ENCODE measurements at regions not wholly inside any gene's neighbourhood (a gene's known extent, or its start where the extent isn't known, plus 50 kb on each side); places are given as distances from the start of the nearest gene placed in this dataset.

DNA sequence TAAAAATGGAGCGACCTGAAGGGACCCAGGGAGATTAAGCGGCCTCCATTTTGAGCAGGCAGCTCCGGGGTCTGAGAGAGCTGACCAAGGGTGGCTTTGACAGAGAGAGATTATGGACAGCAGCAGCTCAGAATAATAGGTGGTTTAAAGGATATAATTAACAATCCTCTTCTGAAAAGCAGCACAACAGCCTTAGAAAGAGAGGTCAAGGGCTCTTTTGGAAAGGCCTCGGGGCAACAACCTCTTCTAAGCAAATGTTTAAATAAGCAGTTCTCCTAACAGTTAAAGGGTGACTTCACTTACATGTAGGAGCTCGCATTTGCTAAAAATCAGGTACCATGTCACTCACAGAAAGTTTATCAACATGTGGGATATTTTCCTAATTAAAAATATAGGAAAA lies 87.2 kb upstream of the FRMD6 start:
- TF ChIP-seq EZH2phosphoT487 (IDR thresholded peaks at IDR 0.05; ENCODE audit: borderline replicate concordance) = no peak
- TF ChIP-seq, protein P1, sequence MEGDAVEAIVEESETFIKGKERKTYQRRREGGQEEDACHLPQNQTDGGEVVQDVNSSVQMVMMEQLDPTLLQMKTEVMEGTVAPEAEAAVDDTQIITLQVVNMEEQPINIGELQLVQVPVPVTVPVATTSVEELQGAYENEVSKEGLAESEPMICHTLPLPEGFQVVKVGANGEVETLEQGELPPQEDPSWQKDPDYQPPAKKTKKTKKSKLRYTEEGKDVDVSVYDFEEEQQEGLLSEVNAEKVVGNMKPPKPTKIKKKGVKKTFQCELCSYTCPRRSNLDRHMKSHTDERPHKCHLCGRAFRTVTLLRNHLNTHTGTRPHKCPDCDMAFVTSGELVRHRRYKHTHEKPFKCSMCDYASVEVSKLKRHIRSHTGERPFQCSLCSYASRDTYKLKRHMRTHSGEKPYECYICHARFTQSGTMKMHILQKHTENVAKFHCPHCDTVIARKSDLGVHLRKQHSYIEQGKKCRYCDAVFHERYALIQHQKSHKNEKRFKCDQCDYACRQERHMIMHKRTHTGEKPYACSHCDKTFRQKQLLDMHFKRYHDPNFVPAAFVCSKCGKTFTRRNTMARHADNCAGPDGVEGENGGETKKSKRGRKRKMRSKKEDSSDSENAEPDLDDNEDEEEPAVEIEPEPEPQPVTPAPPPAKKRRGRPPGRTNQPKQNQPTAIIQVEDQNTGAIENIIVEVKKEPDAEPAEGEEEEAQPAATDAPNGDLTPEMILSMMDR (conservative IDR thresholded peaks at IDR 0.05; ENCODE audit: low read length) = no peak
- Histone ChIP-seq H3K9ac (ENCODE audit: low read depth, low read length, poor library complexity, severe bottlenecking) (no peak overlapping the region), H2AFZ (ENCODE audit: low read length) (no peak overlapping the region), H3K79me2 (ENCODE audit: insufficient read depth, low read length) (no peaks in the 10 kb centered on the region), H3K9me3 (ENCODE audit: insufficient read depth, low read depth, low read length) (no peaks in the 10 kb centered on the region), H3K9me2 (replicated peaks; ENCODE audit: low read depth, low read length) (no peaks in the 10 kb centered on the region), H3F3A (ENCODE audit: low read depth) (no peaks in the 10 kb centered on the region), H3K36me3 (ENCODE audit: insufficient read depth, low read length) (no peaks in the 10 kb centered on the region), H4K20me1 (ENCODE audit: insufficient read depth, low read length, poor library complexity, severe bottlenecking) (no peaks in the 10 kb centered on the region), H3K27me3 (ENCODE audit: insufficient read depth, low read length, poor library complexity, severe bottlenecking) (no peaks in the 10 kb centered on the region), H3K4me1 (ENCODE audit: insufficient read depth, low read length, poor library complexity, severe bottlenecking) (peaks cover 27% of the 10 kb centered on the region), H3K4me3 (ENCODE audit: low read length, poor library complexity, severe bottlenecking) (no peak overlapping the region), H3K4me2 (ENCODE audit: low read depth, low read length, poor library complexity, severe bottlenecking) (no peak overlapping the region)

DNA sequence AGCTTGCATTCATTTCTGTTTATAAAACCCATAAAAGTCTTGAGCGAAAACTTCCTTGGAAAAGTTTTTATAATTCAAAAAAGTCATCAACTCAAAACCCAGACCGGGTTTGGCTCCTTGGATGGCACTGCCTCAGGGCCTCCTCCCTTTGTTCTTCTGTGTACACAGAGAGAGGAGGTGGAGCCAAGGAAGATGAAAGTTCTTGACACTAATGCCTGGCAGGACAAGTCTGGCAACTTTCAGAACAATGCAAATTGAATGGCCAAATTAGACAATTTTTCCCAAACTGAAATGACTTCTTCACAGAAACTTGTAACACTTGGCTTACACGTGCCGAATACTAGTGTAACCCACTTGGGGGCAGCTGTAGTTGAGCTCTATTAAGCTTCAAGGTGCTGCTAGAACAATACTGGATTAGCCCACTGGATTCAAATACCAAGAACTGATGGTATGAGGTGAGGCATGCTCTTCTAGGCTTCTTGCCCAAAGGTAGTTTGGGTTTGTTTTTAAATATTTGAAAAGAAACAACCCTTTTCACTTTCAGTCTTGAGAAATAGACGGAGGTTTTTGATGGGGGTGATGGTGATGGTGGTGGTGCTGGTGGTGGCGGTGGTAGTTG lies 86.6 kb upstream of the FRMD6 start:
- no peaks in the 10 kb centered on the region for H3F3A ChIP-seq (ENCODE audit: low read depth)
- no peak overlapping the region for H3K4me2 ChIP-seq (ENCODE audit: low read depth, low read length, poor library complexity, severe bottlenecking)
- H3K4me1 ChIP-seq (ENCODE audit: insufficient read depth, low read length, poor library complexity, severe bottlenecking) = peaks cover 27% of the 10 kb centered on the region
- H3K36me3 ChIP-seq (ENCODE audit: insufficient read depth, low read length) = no peaks in the 10 kb centered on the region
- TF ChIP-seq, protein P1 (conservative IDR thresholded peaks at IDR 0.05; ENCODE audit: low read length) = no peak
- TF ChIP-seq EZH2phosphoT487 (IDR thresholded peaks at IDR 0.05; ENCODE audit: borderline replicate concordance) = no peak
- no peaks in the 10 kb centered on the region for H3K9me2 ChIP-seq (replicated peaks; ENCODE audit: low read depth, low read length)
- H3K27me3 ChIP-seq (ENCODE audit: insufficient read depth, low read length, poor library complexity, severe bottlenecking) = no peaks in the 10 kb centered on the region
- H4K20me1 ChIP-seq (ENCODE audit: insufficient read depth, low read length, poor library complexity, severe bottlenecking) = no peaks in the 10 kb centered on the region
- H2AFZ ChIP-seq (ENCODE audit: low read length) = peak overlapping the region; percentile 14; the same call in 1 of the 2 replicates
- no peaks in the 10 kb centered on the region for H3K9me3 ChIP-seq (ENCODE audit: insufficient read depth, low read depth, low read length)
- no peak overlapping the region for H3K9ac ChIP-seq (ENCODE audit: low read depth, low read length, poor library complexity, severe bottlenecking)
- no peaks in the 10 kb centered on the region for H3K79me2 ChIP-seq (ENCODE audit: insufficient read depth, low read length)
- H3K4me3 ChIP-seq (ENCODE audit: low read length, poor library complexity, severe bottlenecking) = no peak overlapping the region

DNA sequence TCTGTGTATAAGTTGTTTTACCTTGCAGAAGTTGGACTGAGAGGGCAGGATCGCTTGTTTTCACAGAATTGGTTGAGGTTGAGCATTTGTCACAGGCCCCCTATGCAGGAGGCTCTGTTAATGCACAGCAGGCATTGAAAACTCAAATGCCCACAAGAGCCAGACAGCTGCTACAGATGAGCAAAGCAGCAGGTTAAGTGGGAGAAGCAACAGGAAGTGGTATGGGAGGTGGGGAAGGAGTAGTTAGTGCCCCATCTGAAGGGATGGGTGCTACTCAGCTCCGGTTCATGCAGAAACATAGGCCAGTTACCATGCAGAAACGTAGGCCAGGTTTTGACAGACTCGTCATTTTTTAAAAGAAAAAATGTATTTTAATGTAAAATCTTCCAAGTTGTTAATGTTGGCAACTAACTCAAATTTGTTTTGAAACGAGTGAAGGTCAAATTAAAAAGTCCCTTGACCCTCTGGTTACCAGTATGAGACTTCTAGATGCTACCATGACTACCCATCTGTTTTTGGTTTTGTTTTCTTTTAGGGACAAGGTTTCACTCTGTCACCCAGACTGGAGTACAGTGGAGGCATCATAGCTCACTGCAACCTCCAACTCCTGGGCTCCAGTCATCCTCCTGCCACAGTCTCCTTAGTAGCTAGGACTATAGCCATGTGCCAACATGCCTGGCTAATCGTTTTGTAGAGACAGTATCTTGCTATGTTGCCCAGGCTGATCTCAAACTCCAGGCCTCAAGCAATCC lies 84.7 kb upstream of the FRMD6 start:
- Histone ChIP-seq H3K4me1 (ENCODE audit: insufficient read depth, low read length, poor library complexity, severe bottlenecking) (peaks cover 27% of the 10 kb centered on the region), H3F3A (ENCODE audit: low read depth) (no peaks in the 10 kb centered on the region), H3K36me3 (ENCODE audit: insufficient read depth, low read length) (no peaks in the 10 kb centered on the region), H3K79me2 (ENCODE audit: insufficient read depth, low read length) (no peaks in the 10 kb centered on the region), H3K27me3 (ENCODE audit: insufficient read depth, low read length, poor library complexity, severe bottlenecking) (no peaks in the 10 kb centered on the region), H3K4me3 (ENCODE audit: low read length, poor library complexity, severe bottlenecking) (peak overlapping the region; percentile 34), H3K4me2 (ENCODE audit: low read depth, low read length, poor library complexity, severe bottlenecking) (peak overlapping the region; percentile 63), H2AFZ (ENCODE audit: low read length) (no peak overlapping the region), H3K9me2 (replicated peaks; ENCODE audit: low read depth, low read length) (no peaks in the 10 kb centered on the region), H4K20me1 (ENCODE audit: insufficient read depth, low read length, poor library complexity, severe bottlenecking) (no peaks in the 10 kb centered on the region), H3K9me3 (ENCODE audit: insufficient read depth, low read depth, low read length) (no peaks in the 10 kb centered on the region), H3K9ac (ENCODE audit: low read depth, low read length, poor library complexity, severe bottlenecking) (peak overlapping the region; percentile 9)
- TF ChIP-seq EZH2phosphoT487 (IDR thresholded peaks at IDR 0.05; ENCODE audit: borderline replicate concordance) = no peak
- TF ChIP-seq, protein P1 (conservative IDR thresholded peaks at IDR 0.05; ENCODE audit: low read length) = no peak
